IMR-90 (cell line): ENCODE measurements at regions not wholly inside any gene's neighbourhood (a gene's known extent, or its start where the extent isn't known, plus 50 kb on each side); places are given as distances from the start of the nearest gene placed in this dataset.

Source experiments
- ATAC-seq: fragments of 200-7000 bp; cut with Tn5 transposase; 2 replicates; pipeline ENCODE4 v1.9.1; 2020; ENCODE audit warnings: low read depth, mild to moderate bottlenecking, moderate library complexity
- BruUV-seq: library from RNA; stranded (reverse); fragments of 400-500 nt; replicated peaks from 2 replicates; lab custom pipeline; 2021; lab: Mats Ljungman, UMichigan
- CTCF ChIA-PET: fragments of 300-600 bp; formaldehyde crosslinking; extraction: SDS; loops from one replicate; lab custom pipeline; 2021; ENCODE audit warnings: antibody characterized with exemption; lab: Yijun Ruan, JAX
- POLR2A ChIA-PET: fragments of 300-600 bp; sonication (Branson Sonifier 250); formaldehyde crosslinking; loops from one replicate; lab custom pipeline; 2022; ENCODE audit warnings: antibody characterized with exemption; ENCODE audit not compliant: unreplicated experiment; lab: Charles Lee
- DNase-seq: peaks from one replicate; pipeline ENCODE4 v3.0.0; 2013
- H2AFZ ChIP-seq: replicated peaks from 2 replicates; pipeline ENCODE3; 2013; ENCODE audit warnings: low read length, mild to moderate bottlenecking; ENCODE audit not compliant: poor library complexity
- H2AK5ac ChIP-seq: 2 replicates; pipeline ENCODE4 v1.6.1; 2013; ENCODE audit warnings: low read depth, low read length, inconsistent platforms
- H2AK9ac ChIP-seq: replicated peaks from 2 replicates; pipeline ENCODE3; 2013; ENCODE audit warnings: mild to moderate bottlenecking, low read depth, low read length, moderate library complexity; ENCODE audit not compliant: poor library complexity
- H2BK120ac ChIP-seq: 2 replicates; pipeline ENCODE4 v1.6.1; 2013; ENCODE audit warnings: low read depth, low read length, inconsistent platforms
- H2BK15ac ChIP-seq: 3 replicates; pipeline ENCODE4 v1.6.1; 2013; ENCODE audit warnings: low read depth, low read length, inconsistent platforms
- H2BK20ac ChIP-seq: 2 replicates; pipeline ENCODE4 v1.6.1; 2013; ENCODE audit warnings: low read depth, mild to moderate bottlenecking, inconsistent platforms, low read length, moderate library complexity
- H2BK5ac ChIP-seq: 2 replicates; pipeline ENCODE4 v1.6.1; 2013; ENCODE audit warnings: mild to moderate bottlenecking, low read depth, low read length, inconsistent platforms; ENCODE audit not compliant: poor library complexity, severe bottlenecking
- H3K14ac ChIP-seq: replicated peaks from 2 replicates; pipeline ENCODE4 v1.6.1; 2013; ENCODE audit warnings: low read depth, low read length, inconsistent platforms
- H3K18ac ChIP-seq: 2 replicates; pipeline ENCODE4 v1.6.1; 2013; ENCODE audit warnings: low read depth, low read length, control low read depth
- H3K23ac ChIP-seq: 2 replicates; pipeline ENCODE4 v1.6.1; 2013; ENCODE audit warnings: low read depth, low read length, inconsistent platforms
- H3K27ac ChIP-seq: 2 replicates; pipeline ENCODE4 v1.5.1; 2013; ENCODE audit warnings: mild to moderate bottlenecking, control low read depth, low read length; ENCODE audit not compliant: insufficient read depth
- H3K27me3 ChIP-seq: 2 replicates; pipeline ENCODE4 v1.6.1; 2013; ENCODE audit warnings: low read length; ENCODE audit not compliant: control insufficient read depth, insufficient read depth
- H3K36me3 ChIP-seq: 2 replicates; pipeline ENCODE4 v1.6.1; 2013; ENCODE audit warnings: low read length, mixed read lengths; ENCODE audit not compliant: control insufficient read depth, insufficient read depth
- H3K4ac ChIP-seq: 2 replicates; pipeline ENCODE4 v1.6.1; 2013; ENCODE audit warnings: low read depth, low read length, inconsistent platforms
- H3K4me1 ChIP-seq: 2 replicates; pipeline ENCODE4 v1.6.1; 2013; ENCODE audit warnings: low read length, mixed read lengths; ENCODE audit not compliant: control insufficient read depth, insufficient read depth
- H3K4me2 ChIP-seq: 2 replicates; pipeline ENCODE4 v1.6.1; 2013; ENCODE audit warnings: low read depth, mild to moderate bottlenecking, control low read depth, low read length, moderate library complexity
- H3K4me3 ChIP-seq: 2 replicates; pipeline ENCODE4 v1.5.1; 2013; ENCODE audit warnings: low read depth, mild to moderate bottlenecking, control low read depth, low read length, moderate library complexity; ENCODE audit not compliant: insufficient read depth
- H3K56ac ChIP-seq: 2 replicates; pipeline ENCODE4 v1.6.1; 2013; ENCODE audit warnings: low read length, inconsistent platforms; ENCODE audit not compliant: insufficient read depth; ENCODE audit errors: extremely low read depth
- H3K79me1 ChIP-seq, 2 experiments: 2 replicates each; pipeline ENCODE4 v1.6.1; 2013; ENCODE audit warnings: low read length in 2 of 2, inconsistent platforms in 1 of 2, low read depth in 1 of 2
- H3K9ac ChIP-seq: 2 replicates; pipeline ENCODE4 v1.6.1; 2013; ENCODE audit warnings: low read depth, low read length, control low read depth
- H3K9me1 ChIP-seq: 2 replicates; pipeline ENCODE4 v1.6.1; 2013; ENCODE audit warnings: low read length, inconsistent platforms; ENCODE audit not compliant: insufficient read depth
- H3K9me3 ChIP-seq: 2 replicates; pipeline ENCODE4 v1.6.1; 2013; ENCODE audit warnings: low read length; ENCODE audit not compliant: control insufficient read depth, insufficient read depth
- H4K20me1 ChIP-seq: 2 replicates; pipeline ENCODE4 v1.6.1; 2013; ENCODE audit warnings: low read length, inconsistent platforms; ENCODE audit not compliant: insufficient read depth
- H4K5ac ChIP-seq: 2 replicates; pipeline ENCODE4 v1.6.1; 2013; ENCODE audit warnings: mild to moderate bottlenecking, low read depth, low read length, control low read depth
- H4K8ac ChIP-seq, 2 experiments: 2 replicates each; pipeline ENCODE4 v1.6.1; 2013; ENCODE audit warnings: low read depth in 2 of 2, low read length in 2 of 2, control low read depth in 1 of 2, inconsistent platforms in 1 of 2
- H4K91ac ChIP-seq: 2 replicates; pipeline ENCODE4 v1.6.1; 2013; ENCODE audit warnings: low read depth, low read length, inconsistent platforms; ENCODE audit not compliant: insufficient read depth
- CEBPB ChIP-seq: IDR thresholded peaks from 2 replicates; pipeline ENCODE4 v1.6.1; 2012; ENCODE audit warnings: low read depth, low read length, improper control_type of control experiment
- CTCF ChIP-seq: conservative IDR thresholded peaks from 2 replicates; pipeline ENCODE4 v1.5.1; 2012; ENCODE audit warnings: mild to moderate bottlenecking, low read depth, low read length, improper control_type of control experiment
- RAD21 ChIP-seq: IDR thresholded peaks from 2 replicates; pipeline ENCODE4 v1.6.1; 2012; ENCODE audit warnings: low read length, improper control_type of control experiment
- RCOR1 ChIP-seq: IDR thresholded peaks from 2 replicates; pipeline ENCODE4 v1.6.1; 2012; ENCODE audit warnings: mild to moderate bottlenecking, low read length, improper control_type of control experiment; ENCODE audit not compliant: insufficient replicate concordance
- SMC3 ChIP-seq: fragments of 150-350 bp; IDR thresholded peaks from 2 replicates; pipeline ENCODE4 v1.6.1; 2016; ENCODE audit warnings: low read depth, mild to moderate bottlenecking, antibody characterized with exemption, low read length, moderate library complexity
- WGBS, 2 experiments: methylation state at CpG; one replicate each; pipeline versions ENCODE4 v1.1.5 to v1.1.7; 2013; ENCODE audit warnings: missing lambda C conversion rate in 2 of 2; ENCODE audit not compliant: insufficient read length in 1 of 2; ENCODE audit errors: extremely low coverage in 2 of 2; 5-methylcytosine and 5-hydroxymethylcytosine counted together
- dilution Hi-C: fragments of 300-500 bp; cut with HindIII; formaldehyde crosslinking; loops from one replicate; pipeline ENCODE4 v1.14.3; 2018; ENCODE audit warnings: low sequenced_read_pairs; ENCODE audit not compliant: unreplicated experiment
- in situ Hi-C: fragments of 300-500 bp; cut with MboI; formaldehyde crosslinking; loops from 3 replicates; pipeline ENCODE4 v1.14.3; 2019; ENCODE audit warnings: low sequenced_read_pairs, inconsistent platforms, mixed read lengths
- intact Hi-C: fragments of 100-400 bp; cut with micrococcal nuclease; formaldehyde crosslinking; loops from 2 replicates; pipeline ENCODE4 v1.10.0; 2022

GRCh38 chr1:166479052-166479631, 312.3 kb upstream of the FAM78B start:
- Histone ChIP-seq H4K5ac (no peak overlapping the region), H2AK9ac (no peak overlapping the region), H2AFZ (no peak overlapping the region), H2BK5ac (no peak overlapping the region), H2BK20ac (no peak overlapping the region), H4K8ac (no peak overlapping the region), H3K56ac (no peak overlapping the region), H3K18ac (no peak overlapping the region), H3K4me2 (no peak overlapping the region), H3K4ac (no peak overlapping the region), H4K91ac (no peak overlapping the region), H3K36me3 (no peaks in the 10 kb centered on the region), H3K79me1 (no peaks in the 10 kb centered on the region), H2AK5ac (no peak overlapping the region), H3K4me3 (no peak overlapping the region), H2BK15ac (no peak overlapping the region), H3K9ac (no peak overlapping the region), H2BK120ac (no peak overlapping the region), H3K4me1 (no peaks in the 10 kb centered on the region), H3K23ac (no peak overlapping the region), H3K9me1 (no peaks in the 10 kb centered on the region), H4K20me1 (no peaks in the 10 kb centered on the region), H3K27me3 (no peaks in the 10 kb centered on the region), H3K27ac (no peak overlapping the region), H3K14ac (no peak overlapping the region), H3K9me3 (no peaks in the 10 kb centered on the region)
- dilution Hi-C loops = no loop called here
- DNase-seq (peak; percentile 18), ATAC-seq (peak; percentile 44; the same call in 1 of the 2 replicates)
- in situ Hi-C loops = loop anchor here (5.0 to 25.0 kb wide), 3 partner anchors 576 to 867 kb away; no protein-coding TSS in a partner anchor
- ChIA-PET POLR2A (no interaction called here), CTCF (interaction anchor here (0.5 to 2.9 kb wide), 12 partner anchors 11 to 1764 kb away, joined by 3 to 32 read pairs (median 3); no protein-coding TSS in a partner anchor)
- WGBS, 2 experiments = no CpG with 5 or more reads among the region's 2 CpGs
- TF ChIP-seq CTCF = peak; percentile 62
- peak; percentile 59 for TF ChIP-seq SMC3
- peak; percentile 19; the same call in 1 of the 2 replicates for TF ChIP-seq CEBPB
- peak; percentile 55 for TF ChIP-seq RAD21
- TF ChIP-seq RCOR1 = no peak
- no TSS peak for BruUV-seq
- intact Hi-C loops = loop anchor here (1.0 kb wide), 4 partner anchors 551 to 878 kb away; no protein-coding TSS in a partner anchor
